ENCODE measurements at regions not wholly inside any gene's neighbourhood (a gene's known extent, or its start where the extent isn't known, plus 50 kb on each side); places are given as distances from the start of the nearest gene placed in this dataset.

- TF ChIP-seq CTCF (IDR thresholded peaks at IDR 0.05; ENCODE audit: low read length) (no peak), EZH2 (IDR thresholded peaks at IDR 0.05; ENCODE audit: borderline replicate concordance, low read length) (no peak)
Measured at GRCh38 chr5:166004006-166004405, 2287.4 kb upstream of the WWC1 start.
